Adrenal gland (tissue), 9 donors: ENCODE measurements at regions not wholly inside any gene's neighbourhood (a gene's known extent, or its start where the extent isn't known, plus 50 kb on each side); places are given as distances from the start of the nearest gene placed in this dataset.

Source experiments
- DNase-seq, 7 donors: peaks; one replicate each; pipeline ENCODE4 v3.0.0-alpha.2; 2019 to 2020
- H3K27ac ChIP-seq, 5 donors: fragments of 200-600 bp; sonication (generic) in 4 of 5; 1 replicate in 3 of 5; 2 replicates in 2 of 5; pipeline versions ENCODE4 v1.5.1 to v1.8.0; 2016 to 2020; ENCODE audit warnings: mild to moderate bottlenecking in 1 of 5
- H3K27me3 ChIP-seq: fragments of 200-600 bp; 2 replicates; pipeline ENCODE4 v1.8.0; 2021
- H3K36me3 ChIP-seq, 2 donors: fragments of 200-600 bp; replicated peaks in 1 of 2; 1 replicate in 1 of 2; 2 replicates in 1 of 2; pipeline versions ENCODE4 v1.5.1 to v1.8.0; 2018 to 2022
- H3K4me1 ChIP-seq, 2 donors: fragments of 200-600 bp; replicated peaks in 1 of 2; 1 replicate in 1 of 2; 2 replicates in 1 of 2; pipeline versions ENCODE4 v1.5.1 to v1.8.0; 2018 to 2021
- H3K4me3 ChIP-seq, 4 donors: fragments of 200-600 bp; sonication (generic) in 3 of 4; one replicate each; pipeline ENCODE4 v1.5.1; 2016 to 2018
- H3K9me3 ChIP-seq, 3 donors: fragments of 200-600 bp; sonication (generic) in 1 of 3; replicated peaks in 1 of 3; 1 replicate in 2 of 3; 2 replicates in 1 of 3; pipeline versions ENCODE4 v1.5.1 to v1.8.0; 2016 to 2021
- POLR2A ChIP-seq, 2 donors: fragments of 450-650 bp; IDR thresholded peaks; one replicate each; pipeline ENCODE4 v1.6.1; 2017; ENCODE audit warnings: antibody characterized with exemption in 2 of 2, mild to moderate bottlenecking in 2 of 2, moderate library complexity in 1 of 2
- WGBS, 4 donors: extraction: QIAGEN DNeasy Blood & Tissue Kit in 2 of 4; methylation state at CpG; one replicate each; pipeline versions ENCODE4 v1.1.5 to v1.1.7; 2013 to 2017; 5-methylcytosine and 5-hydroxymethylcytosine counted together
- intact Hi-C, 2 donors: fragments of 100-400 bp; cut with DNase I; formaldehyde crosslinking; loops; one replicate each; pipeline versions ENCODE4 v1.14.1 to v1.15.0; 2022 to 2023
- TF ChIP-seq, protein P1 (sequence below), 6 experiments: fragments of 450-650 bp in 4 of 6; fragments of 200-600 bp in 2 of 6; sonication (generic) in 1 of 6; IDR thresholded peaks; 1 replicate in 5 of 6; 2 replicates in 1 of 6; pipeline versions ENCODE4 v1.5.1 to v1.8.0; 2016 to 2021; ENCODE audit warnings: antibody characterized with exemption in 6 of 6, mild to moderate bottlenecking in 2 of 6, moderate library complexity in 1 of 6
- donor health status: healthy with polysubstance abuse.
- donor health status: Bipolar disorder and iron deficiency.
- donor health status: DM: yes; HTN: yes; CAD: no.
- donor health status: DM: no; HTN: no; CAD: no.
- donor health status: DM: no; HTN: no; CAD: no.

DNA sequence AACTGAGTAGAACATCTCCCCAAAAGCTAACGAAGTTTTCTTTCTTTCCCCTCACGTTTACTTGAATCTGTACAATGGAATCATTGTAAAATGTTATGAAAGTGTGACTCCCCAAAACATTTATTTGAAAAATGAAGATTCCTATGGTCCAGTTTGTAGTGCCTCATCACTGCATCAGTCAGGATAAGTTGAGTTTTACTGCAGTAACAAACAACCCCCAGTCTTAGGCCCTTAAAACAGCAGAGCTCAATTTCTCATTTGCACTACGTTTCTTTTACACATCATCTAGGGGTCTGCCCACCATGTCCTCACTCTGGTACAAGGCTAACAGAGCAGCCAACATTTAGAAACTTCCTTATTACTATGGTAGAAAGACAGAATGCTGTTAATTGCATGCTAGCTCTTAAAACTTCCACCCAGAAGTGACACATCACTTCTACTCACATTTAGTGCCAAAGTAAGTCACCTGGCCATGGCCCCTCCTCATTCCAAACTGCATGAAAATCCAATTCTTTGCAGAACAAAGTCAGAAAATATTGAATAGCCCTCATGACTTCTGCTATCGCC, 546.4 kb downstream of the MED13L start:
- TF ChIP-seq, protein P1, sequence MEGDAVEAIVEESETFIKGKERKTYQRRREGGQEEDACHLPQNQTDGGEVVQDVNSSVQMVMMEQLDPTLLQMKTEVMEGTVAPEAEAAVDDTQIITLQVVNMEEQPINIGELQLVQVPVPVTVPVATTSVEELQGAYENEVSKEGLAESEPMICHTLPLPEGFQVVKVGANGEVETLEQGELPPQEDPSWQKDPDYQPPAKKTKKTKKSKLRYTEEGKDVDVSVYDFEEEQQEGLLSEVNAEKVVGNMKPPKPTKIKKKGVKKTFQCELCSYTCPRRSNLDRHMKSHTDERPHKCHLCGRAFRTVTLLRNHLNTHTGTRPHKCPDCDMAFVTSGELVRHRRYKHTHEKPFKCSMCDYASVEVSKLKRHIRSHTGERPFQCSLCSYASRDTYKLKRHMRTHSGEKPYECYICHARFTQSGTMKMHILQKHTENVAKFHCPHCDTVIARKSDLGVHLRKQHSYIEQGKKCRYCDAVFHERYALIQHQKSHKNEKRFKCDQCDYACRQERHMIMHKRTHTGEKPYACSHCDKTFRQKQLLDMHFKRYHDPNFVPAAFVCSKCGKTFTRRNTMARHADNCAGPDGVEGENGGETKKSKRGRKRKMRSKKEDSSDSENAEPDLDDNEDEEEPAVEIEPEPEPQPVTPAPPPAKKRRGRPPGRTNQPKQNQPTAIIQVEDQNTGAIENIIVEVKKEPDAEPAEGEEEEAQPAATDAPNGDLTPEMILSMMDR (IDR thresholded peaks at IDR 0.05), result no peak
- TF ChIP-seq POLR2A (IDR thresholded peaks at IDR 0.05), result no peak
- H3K4me1 ChIP-seq, result no peaks in the 10 kb centered on the region
- WGBS, 4 donors, result 59 to 85% (median 75%) methylated on average over 4 of the region's 4 CpGs
- no peak overlapping the region for H3K4me3 ChIP-seq
- no peaks in the 10 kb centered on the region for H3K27me3 ChIP-seq
- H3K36me3 ChIP-seq, result no peaks in the 10 kb centered on the region
- DNase-seq, result no peak
- no peak overlapping the region for H3K27ac ChIP-seq
- no peaks in the 10 kb centered on the region for H3K9me3 ChIP-seq
- intact Hi-C loops, result no loop called here

DNA sequence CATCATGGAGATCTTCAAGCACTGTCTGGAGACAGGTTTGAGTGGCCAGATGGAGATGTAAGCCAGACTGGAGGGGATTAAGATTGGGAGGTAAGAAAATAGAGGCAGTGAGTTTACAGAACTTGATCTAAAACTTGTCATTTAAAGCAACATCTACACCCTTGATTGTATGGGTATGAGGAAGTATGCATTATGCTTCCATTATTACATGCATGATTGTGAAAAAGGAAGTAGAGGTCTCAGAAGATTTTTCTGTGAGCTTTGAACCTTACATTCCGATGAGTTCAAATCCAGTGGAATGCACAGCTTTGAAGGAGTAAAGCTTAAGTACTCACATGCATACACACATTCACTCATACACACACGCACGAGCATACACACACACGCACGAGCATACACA, 550.8 kb downstream of the MED13L start:
- Histone ChIP-seq H3K4me3 (no peak overlapping the region), H3K27ac (no peak overlapping the region), H3K4me1 (no peaks in the 10 kb centered on the region), H3K36me3 (no peaks in the 10 kb centered on the region), H3K9me3 (no peaks in the 10 kb centered on the region), H3K27me3 (no peaks in the 10 kb centered on the region)
- WGBS, 4 donors, result 90 to 93% (median 91%) methylated on average over 5 of the region's 5 CpGs
- no peak for DNase-seq
- TF ChIP-seq, protein P1 (IDR thresholded peaks at IDR 0.05), result no peak
- TF ChIP-seq POLR2A (IDR thresholded peaks at IDR 0.05), result no peak
- intact Hi-C loops, result no loop called here

- DNase-seq, result no peak
- no peaks in the 10 kb centered on the region for H3K36me3 ChIP-seq
- TF ChIP-seq, protein P1 (IDR thresholded peaks at IDR 0.05), result no peak
- TF ChIP-seq POLR2A (IDR thresholded peaks at IDR 0.05), result no peak
- H3K27me3 ChIP-seq, result no peaks in the 10 kb centered on the region
- intact Hi-C loops, result no loop called here
- H3K4me1 ChIP-seq, result no peaks in the 10 kb centered on the region
- WGBS, 4 donors, result 86 to 95% (median 94%) methylated on average over 2 of the region's 2 CpGs
- H3K4me3 ChIP-seq, result no peak overlapping the region
- no peak overlapping the region for H3K27ac ChIP-seq
- H3K9me3 ChIP-seq, result no peaks in the 10 kb centered on the region
Observed at GRCh38 chr12:115722181-115722580, 555.3 kb downstream of the MED13L start.

DNA sequence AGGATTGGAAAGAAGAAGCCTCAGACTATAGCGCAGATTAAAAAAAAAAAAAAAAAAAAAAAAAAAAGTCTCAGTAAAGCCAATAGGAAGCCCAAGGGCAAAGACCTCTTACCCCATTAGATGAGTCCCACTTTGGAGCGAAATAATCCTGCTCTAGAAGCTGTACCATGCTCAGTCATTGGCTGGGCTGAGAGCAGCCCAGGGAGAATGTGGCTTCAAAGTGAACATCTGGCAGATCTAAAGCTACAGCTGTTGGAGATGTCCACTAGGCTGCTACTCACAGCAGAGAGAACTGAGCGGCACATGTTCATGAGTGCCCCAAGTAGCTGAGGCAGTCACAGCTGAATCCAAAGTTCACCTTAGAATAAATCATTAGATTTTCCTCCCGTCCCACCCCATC, 560.9 kb downstream of the MED13L start:
- no peak overlapping the region for H3K4me3 ChIP-seq
- intact Hi-C loops, result no loop called here
- H3K4me1 ChIP-seq, result no peaks in the 10 kb centered on the region
- no peak overlapping the region for H3K27ac ChIP-seq
- DNase-seq, result no peak
- no peaks in the 10 kb centered on the region for H3K9me3 ChIP-seq
- no peaks in the 10 kb centered on the region for H3K36me3 ChIP-seq
- TF ChIP-seq, protein P1 (IDR thresholded peaks at IDR 0.05), result no peak
- no peak for TF ChIP-seq POLR2A (IDR thresholded peaks at IDR 0.05)
- no peaks in the 10 kb centered on the region for H3K27me3 ChIP-seq
- 66 to 94% (median 88%) methylated on average over 4 of the region's 4 CpGs for WGBS, 4 donors
